ENCODE measurements at regions not wholly inside any gene's neighbourhood (a gene's known extent, or its start where the extent isn't known, plus 50 kb on each side); places are given as distances from the start of the nearest gene placed in this dataset.

- H3K4me3 ChIP-seq (ENCODE audit: low read depth, low read length) = no peak overlapping the region
- no peak for DNase-seq (ENCODE audit: low read depth)
- TF ChIP-seq CTCF (IDR thresholded peaks at IDR 0.05; ENCODE audit: insufficient read depth, low read length) = no peak
These were observed 87.8 kb upstream of the ATF3 start for GRCh38 chr1:212520746-212521145.

GRCh38 chr1:212525479-212526110 is 83.0 kb upstream of the ATF3 start:
- no peak overlapping the region for H3K4me3 ChIP-seq (ENCODE audit: low read depth, low read length)
- TF ChIP-seq CTCF (IDR thresholded peaks at IDR 0.05; ENCODE audit: insufficient read depth, low read length) = no peak
- DNase-seq (ENCODE audit: low read depth) = no peak

GRCh38 chr1:212526111-212526491 is 82.5 kb upstream of the ATF3 start:
- no peak for DNase-seq (ENCODE audit: low read depth)
- H3K4me3 ChIP-seq (ENCODE audit: low read depth, low read length) = no peak overlapping the region
- no peak for TF ChIP-seq CTCF (IDR thresholded peaks at IDR 0.05; ENCODE audit: insufficient read depth, low read length)

- no peak overlapping the region for H3K4me3 ChIP-seq (ENCODE audit: low read depth, low read length)
- no peak for TF ChIP-seq CTCF (IDR thresholded peaks at IDR 0.05; ENCODE audit: insufficient read depth, low read length)
- no peak for DNase-seq (ENCODE audit: low read depth)
These were observed 80.1 kb upstream of the ATF3 start for GRCh38 chr1:212528501-212528900.

DNA sequence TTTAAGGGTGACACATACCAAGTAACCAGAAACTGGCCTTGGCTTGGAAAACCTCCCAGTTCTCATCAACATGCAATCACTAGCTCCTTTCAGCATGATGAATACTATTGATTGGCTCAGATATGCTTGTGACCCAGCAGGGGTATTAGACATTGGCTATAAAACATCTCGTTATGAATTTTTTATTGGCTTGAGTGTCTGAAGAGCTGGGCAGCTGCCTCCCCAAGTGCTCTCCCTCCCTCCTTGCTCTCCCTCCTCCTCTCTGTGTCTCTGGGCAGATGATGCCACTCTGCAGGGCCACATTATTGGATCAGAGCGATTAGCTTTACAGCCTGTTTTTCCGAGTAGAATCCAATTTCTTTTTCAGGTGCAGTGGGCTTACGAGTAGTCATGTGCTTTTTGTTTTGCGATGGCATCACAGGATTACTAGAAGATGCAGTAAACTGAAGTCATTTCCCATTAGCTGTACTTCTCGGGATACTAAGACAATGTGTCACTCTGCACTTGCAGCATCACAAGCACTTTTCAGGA is 79.3 kb upstream of the ATF3 start:
- H3K4me3 ChIP-seq (ENCODE audit: low read depth, low read length) = no peak overlapping the region
- TF ChIP-seq CTCF (IDR thresholded peaks at IDR 0.05; ENCODE audit: insufficient read depth, low read length) = no peak
- DNase-seq (ENCODE audit: low read depth) = peak; percentile 35

GRCh38 chr1:212531267-212531666 is 77.3 kb upstream of the ATF3 start:
- no peak overlapping the region for H3K4me3 ChIP-seq (ENCODE audit: low read depth, low read length)
- TF ChIP-seq CTCF (IDR thresholded peaks at IDR 0.05; ENCODE audit: insufficient read depth, low read length) = no peak
- no peak for DNase-seq (ENCODE audit: low read depth)

DNA sequence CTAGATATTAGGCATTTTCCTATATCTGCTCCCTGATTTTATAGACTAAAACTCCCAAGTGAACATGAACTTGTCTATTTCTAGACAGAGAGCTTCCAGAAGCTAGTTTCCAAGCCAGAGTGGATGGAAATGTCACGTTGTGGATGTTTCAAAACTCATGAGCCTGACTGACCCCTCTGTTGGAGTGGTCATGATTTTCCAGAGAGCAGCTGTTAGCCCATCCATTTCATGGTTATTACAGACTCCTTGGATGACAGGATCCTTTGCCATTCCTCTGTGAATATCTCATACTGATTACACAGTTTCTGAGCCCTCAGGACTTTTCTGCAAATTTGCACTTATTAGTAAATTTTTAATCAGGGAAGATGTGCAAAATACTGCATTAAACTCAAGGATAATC is 76.8 kb upstream of the ATF3 start:
- no peak for TF ChIP-seq CTCF (IDR thresholded peaks at IDR 0.05; ENCODE audit: insufficient read depth, low read length)
- no peak overlapping the region for H3K4me3 ChIP-seq (ENCODE audit: low read depth, low read length)
- DNase-seq (ENCODE audit: low read depth) = no peak

All from fibroblast of the aortic adventitia (primary cell).